ENCODE measurements at regions not wholly inside any gene's neighbourhood (a gene's known extent, or its start where the extent isn't known, plus 50 kb on each side); places are given as distances from the start of the nearest gene placed in this dataset.

GRCh38 chr9:19568946-19569345 is 160.1 kb downstream of the ACER2 start:
- Histone ChIP-seq H3K79me2 (ENCODE audit: insufficient read depth, low read length) (no peaks in the 10 kb centered on the region), H2AK5ac (ENCODE audit: insufficient read length, low read length) (no peak overlapping the region)
- TF ChIP-seq CTCF (conservative IDR thresholded peaks at IDR 0.05), result no peak

More at GRCh38 chr9:19568946-19569345, 160.1 kb downstream of the ACER2 start:
- Histone ChIP-seq H3K27ac (ENCODE audit: insufficient read length, low read depth, low read length) (no peak overlapping the region), H3K27me3 (ENCODE audit: insufficient read depth, low read length) (no peaks in the 10 kb centered on the region), H3K14ac (ENCODE audit: insufficient read depth, low read length) (no peak overlapping the region), H3K4me1 (ENCODE audit: insufficient read depth, low read length) (no peaks in the 10 kb centered on the region; the same call in 1 of the 2 replicates), H3K79me1 (ENCODE audit: insufficient read depth, low read depth, low read length, poor library complexity, severe bottlenecking) (no peaks in the 10 kb centered on the region), H2BK15ac (ENCODE audit: low read depth, low read length) (no peak overlapping the region), H4K8ac (replicated peaks; ENCODE audit: insufficient read length, low read depth, low read length) (no peak overlapping the region), H2BK5ac (ENCODE audit: insufficient read length, low read length) (no peak overlapping the region), H3K9ac (ENCODE audit: extremely low read depth, insufficient read length, low read length) (no peak overlapping the region), H3K9me3 (ENCODE audit: control insufficient read depth, low read depth, low read length) (no peaks in the 10 kb centered on the region), H3K56ac (ENCODE audit: insufficient read length, low read depth, low read length) (no peak overlapping the region), H2BK120ac (ENCODE audit: low read depth, low read length, poor library complexity, severe bottlenecking) (no peak overlapping the region), H4K5ac (ENCODE audit: insufficient read length, low read depth, low read length) (no peak overlapping the region), H2BK12ac (ENCODE audit: insufficient read length, low read depth, low read length) (no peak overlapping the region), H4K20me1 (ENCODE audit: control insufficient read depth, insufficient read depth, insufficient read length) (no peaks in the 10 kb centered on the region), H3K18ac (ENCODE audit: insufficient read length, low read depth, low read length) (no peak overlapping the region), H3K4me2 (ENCODE audit: insufficient read depth, insufficient read length, low read length) (no peak overlapping the region), H3K23ac (ENCODE audit: insufficient read length, low read depth, low read length) (no peak overlapping the region), H4K91ac (ENCODE audit: insufficient read length, low read depth, low read length) (no peak overlapping the region), H2BK20ac (ENCODE audit: low read depth, low read length, poor library complexity, severe bottlenecking) (no peak overlapping the region), H2AFZ (ENCODE audit: low read length) (no peak overlapping the region), H3K23me2 (ENCODE audit: insufficient read length, low read depth, low read length, poor library complexity, severe bottlenecking) (no peaks in the 10 kb centered on the region), H3K4ac (ENCODE audit: low read depth, low read length) (no peak overlapping the region), H3T11ph (ENCODE audit: low read length) (no peak overlapping the region)
- WGBS (ENCODE audit: extremely low coverage, insufficient read length, low lambda C conversion rate), result no CpG with 5 or more reads among the region's 3 CpGs
- H3K9me3 Mint-ChIP-seq, result peaks cover 0 to 4% of the 10 kb centered on the region in 2 experiments; a peak in 2 of 5 replicates
- H3K4me1 Mint-ChIP-seq, result peaks cover 4% of the 10 kb centered on the region in 2 experiments; a peak in 2 of 4 replicates
- H3K36me3 Mint-ChIP-seq (ENCODE audit: insufficient read depth in 1 of 3, low read depth in 3 of 3), result no peaks in the 10 kb centered on the region; a peak in 1 of 7 replicates
- no peaks in the 10 kb centered on the region for H3K27me3 Mint-ChIP-seq (ENCODE audit: low read depth)
- no peak overlapping the region for H3K4me3 Mint-ChIP-seq
- H3K27ac Mint-ChIP-seq, result no peak overlapping the region
- no peak for DNase-seq
